ENCODE measurements at regions not wholly inside any gene's neighbourhood (a gene's known extent, or its start where the extent isn't known, plus 50 kb on each side); places are given as distances from the start of the nearest gene placed in this dataset.

DNA sequence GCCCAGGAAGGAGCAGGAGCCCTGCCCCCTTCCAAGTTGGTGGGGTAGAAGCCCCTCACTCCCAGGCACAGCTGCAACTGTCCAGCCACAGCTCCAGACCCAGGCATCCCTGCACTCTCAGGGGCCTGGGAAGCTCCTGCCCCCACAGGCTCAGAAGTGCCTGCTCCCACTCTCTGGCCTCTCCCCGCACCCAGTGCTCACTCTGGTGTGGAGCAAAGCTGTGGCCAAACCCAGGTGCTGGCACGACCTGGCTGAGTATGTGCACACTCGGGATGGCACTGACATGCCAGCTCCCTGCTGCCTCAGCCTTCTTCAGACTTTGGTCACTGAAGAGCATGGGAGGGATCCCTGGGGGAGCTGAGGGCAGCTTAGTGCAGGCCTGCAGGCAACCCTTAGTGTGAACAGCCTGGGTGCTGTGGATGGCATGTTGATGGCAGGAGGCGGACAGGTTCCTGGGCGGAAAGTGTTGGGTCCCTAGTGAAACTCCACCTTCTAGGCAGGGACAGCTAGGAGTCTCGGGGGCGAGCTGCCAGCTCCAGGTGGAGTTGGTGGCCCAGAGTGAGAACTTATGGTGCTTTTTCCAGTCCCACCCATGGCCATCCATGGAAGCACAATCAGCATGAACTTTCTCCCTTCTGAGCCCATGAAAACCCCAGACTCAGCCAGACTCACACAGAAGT is 489.2 kb upstream of the ROBO2 start:
- TF ChIP-seq POLR2A (IDR thresholded peaks at IDR 0.05; ENCODE audit: low read length), result no peak
- TF ChIP-seq GATA1 (IDR thresholded peaks at IDR 0.05; ENCODE audit: low read depth, low read length), result no peak

Data from erythroblast (primary cell).